Spleen (tissue), 7 donors: ENCODE measurements at regions not wholly inside any gene's neighbourhood (a gene's known extent, or its start where the extent isn't known, plus 50 kb on each side); places are given as distances from the start of the nearest gene placed in this dataset.

ENCODE experiments used
- CTCF ChIP-seq, 11 experiments: fragments of 200-600 bp in 7 of 11; fragments of 450-650 bp in 4 of 11; sonication (generic) in 4 of 11; IDR thresholded peaks in 8 of 11; conservative IDR thresholded peaks in 3 of 11; 1 replicate in 7 of 11; 2 replicates in 4 of 11; pipeline versions ENCODE4 v1.4.0 to v1.8.0; 2016 to 2021; ENCODE audit warnings: antibody characterized with exemption in 11 of 11, inconsistent platforms in 4 of 11, mild to moderate bottlenecking in 1 of 11
- POLR2AphosphoS5 ChIP-seq, 3 donors: sonication (generic); formaldehyde crosslinking; IDR thresholded peaks; one replicate each; pipeline ENCODE4 v1.5.1; 2017; ENCODE audit warnings: antibody characterized with exemption in 3 of 3
- donor health status: DM: no; HTN: no; CAD: no; lungs with moderate emphysema.
- donor health status: DM: no; HTN: no; CAD: no.
- donor health status: DM: no; HTN: no; CAD: no.

GRCh38 chr2:108148555-108148954 lies 91.2 kb upstream of the SULT1C3 start:
- TF ChIP-seq CTCF (IDR thresholded peaks at IDR 0.05 in 8 of 11, conservative IDR thresholded peaks at IDR 0.05 in 3 of 11) = no peak
- TF ChIP-seq POLR2AphosphoS5 (IDR thresholded peaks at IDR 0.05) = no peak
